ENCODE measurements at regions not wholly inside any gene's neighbourhood (a gene's known extent, or its start where the extent isn't known, plus 50 kb on each side); places are given as distances from the start of the nearest gene placed in this dataset.

DNA sequence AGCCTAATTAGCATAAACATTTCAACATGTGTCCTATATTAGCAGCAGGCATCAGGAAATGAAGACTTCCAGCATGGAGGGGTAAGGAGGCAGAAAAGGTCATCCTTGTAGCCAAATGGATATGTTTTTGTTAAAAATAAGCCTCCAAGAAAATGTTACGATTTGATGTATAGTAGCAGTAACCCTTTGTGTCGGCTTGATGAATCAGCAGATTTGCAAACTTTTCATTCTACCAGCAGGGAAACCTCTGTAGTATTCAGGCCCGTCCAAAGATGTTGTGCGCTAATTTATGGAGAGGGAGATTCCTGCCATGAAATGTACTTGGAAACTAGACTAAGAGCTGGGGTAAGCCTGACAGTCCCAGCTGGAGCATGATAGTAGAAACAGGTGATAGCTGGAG, 780.8 kb upstream of the KLHL29 start:
- POLR2A ChIA-PET, result no interaction called here
- DNase-seq (ENCODE audit: low spot score) (no peak), ATAC-seq (no peak), FAIRE-seq (no peak)
- Histone ChIP-seq H3K4me2 (ENCODE audit: low read depth, low read length) (no peak overlapping the region), H3K27me3 (ENCODE audit: control insufficient read depth in 1 of 2, insufficient read depth in 2 of 2, low read length in 2 of 2) (no peaks in the 10 kb centered on the region), H3K9me3 (ENCODE audit: low read length) (peaks cover 74% of the 10 kb centered on the region), H3K27ac (ENCODE audit: extremely low read length, insufficient read depth, low read length) (no peak overlapping the region), H2AFZ (ENCODE audit: low read length) (no peak overlapping the region), H4K20me1 (ENCODE audit: insufficient read depth, low read length) (no peaks in the 10 kb centered on the region), H3K4me1 (ENCODE audit: insufficient read depth, low read length) (no peaks in the 10 kb centered on the region), H3K9ac (ENCODE audit: insufficient read depth, low read depth, low read length) (no peak overlapping the region), H3K36me3 (replicated peaks in 1 of 2; ENCODE audit: control insufficient read depth in 1 of 2, insufficient read depth in 2 of 2, low read length in 2 of 2) (no peaks in the 10 kb centered on the region), H3K79me2 (ENCODE audit: insufficient read depth, low read length) (no peaks in the 10 kb centered on the region), H3K4me3 (replicated peaks in 1 of 3; ENCODE audit: insufficient read depth in 1 of 3, low read depth in 2 of 3, low read length in 3 of 3) (no peak overlapping the region)
- BruUV-seq (replicated peaks), result no TSS peak
- in situ Hi-C loops (cut with HindIII; ENCODE audit: extremely low pct_ligation_motif_present, low pct_unique_long_range_greater_than_20kb), result no loop called here
- CTCF ChIA-PET (ENCODE audit: low intra/inter-chr PET ratio, low total read pairs), result no interaction called here
- peak; percentile 58 to 60; a peak in 3 of 4 replicates for TF ChIP-seq MAFK (conservative IDR thresholded peaks at IDR 0.05 in 1 of 2, IDR thresholded peaks at IDR 0.05 in 1 of 2; ENCODE audit: low read length in 2 of 2)
- TF ChIP-seq MAFF (IDR thresholded peaks at IDR 0.05; ENCODE audit: low read depth, low read length), result peak; percentile 52; the same call in 1 of the 2 replicates
- TF ChIP-seq ZNF788 (CRISPR knock-in tag; IDR thresholded peaks at IDR 0.05; ENCODE audit: borderline replicate concordance), result no peak
- WGBS (ENCODE audit: low lambda C conversion rate), result 26% methylated on average over 4 of the region's 4 CpGs
- intact Hi-C loops (cut with micrococcal nuclease; ENCODE audit: unreplicated experiment), result no loop called here

DNA sequence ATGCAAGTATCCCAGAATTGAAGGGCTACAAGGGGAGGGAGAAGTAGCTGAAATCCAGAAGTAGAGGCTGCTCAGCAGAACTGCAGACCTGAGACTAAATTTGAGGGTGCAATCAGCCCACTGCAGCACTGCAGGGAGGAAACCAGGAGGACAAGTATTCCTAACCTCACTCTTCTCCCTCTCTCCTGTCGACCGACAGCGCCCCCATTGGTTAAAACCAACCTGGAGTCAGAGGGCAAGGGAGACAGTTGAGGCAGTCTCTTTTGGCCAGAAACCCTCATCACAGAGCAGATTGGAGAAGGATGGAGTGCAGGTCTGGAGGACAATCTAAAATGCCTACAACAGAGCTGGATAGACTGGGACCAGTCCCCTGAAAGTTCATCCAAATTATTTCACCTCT, 768.9 kb upstream of the KLHL29 start:
- CTCF ChIA-PET (ENCODE audit: low intra/inter-chr PET ratio, low total read pairs), result no interaction called here
- H3K9me3 ChIP-seq (ENCODE audit: low read length), result peaks cover 56% of the 10 kb centered on the region
- POLR2A ChIA-PET, result no interaction called here
- H4K20me1 ChIP-seq (ENCODE audit: insufficient read depth, low read length), result no peaks in the 10 kb centered on the region
- in situ Hi-C loops (cut with HindIII; ENCODE audit: extremely low pct_ligation_motif_present, low pct_unique_long_range_greater_than_20kb) (no loop called here), intact Hi-C loops (cut with micrococcal nuclease; ENCODE audit: unreplicated experiment) (no loop called here)
- FAIRE-seq (no peak), ATAC-seq (no peak), DNase-seq (ENCODE audit: low spot score) (no peak)
- H3K4me2 ChIP-seq (ENCODE audit: low read depth, low read length), result no peak overlapping the region
- no peak overlapping the region for H3K27ac ChIP-seq (ENCODE audit: extremely low read length, insufficient read depth, low read length)
- TF ChIP-seq FUBP1 (CRISPR knock-in tag; IDR thresholded peaks at IDR 0.05; ENCODE audit: borderline replicate concordance), result no peak
- TF ChIP-seq ONECUT2 (CRISPR knock-in tag; IDR thresholded peaks at IDR 0.05), result no peak
- no peak for TF ChIP-seq ATF3 (CRISPR knock-in tag; IDR thresholded peaks at IDR 0.05)
- no peak for TF ChIP-seq GATAD2A (CRISPR knock-in tag; IDR thresholded peaks at IDR 0.05)
- H3K27me3 ChIP-seq (ENCODE audit: control insufficient read depth in 1 of 2, insufficient read depth in 2 of 2, low read length in 2 of 2), result no peaks in the 10 kb centered on the region
- no peak overlapping the region for H3K9ac ChIP-seq (ENCODE audit: insufficient read depth, low read depth, low read length)
- no peak overlapping the region for H3K4me3 ChIP-seq (replicated peaks in 1 of 3; ENCODE audit: insufficient read depth in 1 of 3, low read depth in 2 of 3, low read length in 3 of 3)
- H3K79me2 ChIP-seq (ENCODE audit: insufficient read depth, low read length), result no peaks in the 10 kb centered on the region
- H2AFZ ChIP-seq (ENCODE audit: low read length), result no peak overlapping the region
- no peaks in the 10 kb centered on the region for H3K4me1 ChIP-seq (ENCODE audit: insufficient read depth, low read length)
- 38% methylated on average over 3 of the region's 3 CpGs for WGBS (ENCODE audit: low lambda C conversion rate)
- no TSS peak for BruUV-seq (replicated peaks)
- H3K36me3 ChIP-seq (replicated peaks in 1 of 2; ENCODE audit: control insufficient read depth in 1 of 2, insufficient read depth in 2 of 2, low read length in 2 of 2), result no peaks in the 10 kb centered on the region

Measured in HepG2 (cell line).